Transverse colon (tissue), 4 donors: ENCODE measurements at regions not wholly inside any gene's neighbourhood (a gene's known extent, or its start where the extent isn't known, plus 50 kb on each side); places are given as distances from the start of the nearest gene placed in this dataset.

ENCODE experiments used
- DNase-seq: peaks from one replicate; pipeline ENCODE4 v3.0.0-alpha.2; 2019
- H3K27ac ChIP-seq, 4 donors: fragments of 200-600 bp; sonication (generic); 2 replicates each; pipeline ENCODE4 v1.5.1; 2016 to 2018; ENCODE audit warnings: inconsistent platforms in 4 of 4
- H3K27me3 ChIP-seq: fragments of 200-600 bp; sonication (generic); 2 replicates; pipeline ENCODE4 v1.5.1; 2017; ENCODE audit warnings: inconsistent platforms
- H3K36me3 ChIP-seq, 4 donors: fragments of 200-600 bp; sonication (generic); 2 replicates each; pipeline ENCODE4 v1.5.1; 2017 to 2019; ENCODE audit warnings: inconsistent platforms in 4 of 4
- H3K4me1 ChIP-seq, 4 donors: fragments of 200-600 bp; sonication (generic); 2 replicates each; pipeline ENCODE4 v1.5.1; 2017 to 2020; ENCODE audit warnings: inconsistent platforms in 4 of 4
- H3K4me3 ChIP-seq, 4 donors: fragments of 200-600 bp; sonication (generic); 1 replicate in 1 of 4; 2 replicates in 3 of 4; pipeline versions ENCODE4 v1.5.1 to v1.6.1; 2017 to 2019; ENCODE audit warnings: inconsistent platforms in 4 of 4
- H3K9me3 ChIP-seq, 2 donors: fragments of 200-600 bp; sonication (generic); 2 replicates each; pipeline ENCODE4 v1.5.1; 2017 to 2019; ENCODE audit warnings: inconsistent platforms in 2 of 2
- EP300 ChIP-seq: sonication (generic); formaldehyde crosslinking; IDR thresholded peaks from one replicate; pipeline ENCODE4 v1.6.1; 2017; ENCODE audit warnings: antibody characterized with exemption, low read depth
- POLR2A ChIP-seq: fragments of 450-650 bp; IDR thresholded peaks from one replicate; pipeline ENCODE4 v1.6.1; 2016; ENCODE audit warnings: antibody characterized with exemption, mild to moderate bottlenecking, moderate library complexity
- POLR2AphosphoS5 ChIP-seq, 3 donors: sonication (generic); formaldehyde crosslinking; IDR thresholded peaks; one replicate each; pipeline ENCODE4 v1.6.1; 2016; ENCODE audit warnings: antibody characterized with exemption in 3 of 3
- WGBS, 2 donors: methylation state at CpG; one replicate each; pipeline ENCODE4 v1.1.5; 2018; ENCODE audit warnings: low coverage in 1 of 2; 5-methylcytosine and 5-hydroxymethylcytosine counted together
- in situ Hi-C, 4 donors: fragments of 200-750 bp; cut with MboI; loops; one replicate each; pipeline versions ENCODE4 v1.15.0 to v1.15.1; 2017; ENCODE audit warnings: low sequenced_read_pairs in 3 of 4, low pct_ligation_motif_present in 1 of 4, low pct_unique_long_range_greater_than_20kb in 1 of 4
- intact Hi-C: fragments of 100-400 bp; cut with DNase I; formaldehyde crosslinking; loops from one replicate; pipeline ENCODE4 v1.15.1; 2023; ENCODE audit warnings: low total_unique reads
- TF ChIP-seq, protein P1 (sequence below), 5 experiments: fragments of 200-600 bp in 3 of 5; fragments of 450-650 bp in 2 of 5; sonication (generic) in 3 of 5; IDR thresholded peaks; 1 replicate in 2 of 5; 2 replicates in 3 of 5; pipeline ENCODE4 v1.5.1; 2016 to 2017; ENCODE audit warnings: antibody characterized with exemption in 5 of 5, inconsistent platforms in 3 of 5, mild to moderate bottlenecking in 2 of 5, moderate library complexity in 1 of 5

DNA sequence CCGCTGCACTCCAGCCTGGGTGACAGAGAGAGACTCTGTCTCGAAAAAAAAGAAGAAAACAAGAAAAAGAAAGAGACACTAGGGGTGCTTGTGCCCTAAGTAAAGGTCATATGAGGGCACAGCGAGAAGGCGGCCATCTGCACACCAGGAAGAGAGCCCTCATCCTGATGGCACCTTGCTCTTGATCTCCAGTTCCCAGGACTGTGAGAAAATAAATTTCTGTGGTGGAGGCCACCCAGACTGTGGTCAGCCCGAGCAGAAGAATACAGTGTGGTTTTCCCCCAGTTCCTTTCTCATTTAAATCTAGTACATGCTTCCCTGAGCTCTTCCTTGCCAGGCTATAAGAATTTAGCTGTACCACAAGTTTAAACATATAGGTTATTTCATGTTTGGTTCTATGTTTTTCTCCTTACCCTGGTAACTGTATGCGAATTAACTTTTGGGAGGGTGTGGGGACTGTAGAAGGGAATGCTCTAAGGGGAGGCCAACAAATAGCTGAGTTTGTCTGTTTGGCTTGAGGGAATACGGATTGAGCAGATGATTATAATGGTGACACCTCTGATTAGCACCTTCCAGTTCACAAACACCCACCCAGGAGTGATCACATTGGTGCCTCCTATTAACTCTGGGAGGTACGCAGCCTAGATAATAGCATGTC lies 119.6 kb upstream of the ERRFI1 start:
- Histone ChIP-seq H3K4me3 (no peak overlapping the region), H3K27me3 (no peaks in the 10 kb centered on the region), H3K27ac (no peak overlapping the region), H3K9me3 (no peaks in the 10 kb centered on the region), H3K4me1 (peaks cover 0 to 5% (median 0%) of the 10 kb centered on the region in 4 donors), H3K36me3 (no peaks in the 10 kb centered on the region)
- WGBS, 2 donors: 83 to 94% methylated on average over 7 to 8 of the region's 8 CpGs
- in situ Hi-C loops: no loop called here
- intact Hi-C loops: no loop called here
- DNase-seq: no peak
- TF ChIP-seq EP300: no peak
- TF ChIP-seq POLR2A: no peak
- TF ChIP-seq POLR2AphosphoS5 (IDR thresholded peaks at IDR 0.05): no peak
- TF ChIP-seq, protein P1, sequence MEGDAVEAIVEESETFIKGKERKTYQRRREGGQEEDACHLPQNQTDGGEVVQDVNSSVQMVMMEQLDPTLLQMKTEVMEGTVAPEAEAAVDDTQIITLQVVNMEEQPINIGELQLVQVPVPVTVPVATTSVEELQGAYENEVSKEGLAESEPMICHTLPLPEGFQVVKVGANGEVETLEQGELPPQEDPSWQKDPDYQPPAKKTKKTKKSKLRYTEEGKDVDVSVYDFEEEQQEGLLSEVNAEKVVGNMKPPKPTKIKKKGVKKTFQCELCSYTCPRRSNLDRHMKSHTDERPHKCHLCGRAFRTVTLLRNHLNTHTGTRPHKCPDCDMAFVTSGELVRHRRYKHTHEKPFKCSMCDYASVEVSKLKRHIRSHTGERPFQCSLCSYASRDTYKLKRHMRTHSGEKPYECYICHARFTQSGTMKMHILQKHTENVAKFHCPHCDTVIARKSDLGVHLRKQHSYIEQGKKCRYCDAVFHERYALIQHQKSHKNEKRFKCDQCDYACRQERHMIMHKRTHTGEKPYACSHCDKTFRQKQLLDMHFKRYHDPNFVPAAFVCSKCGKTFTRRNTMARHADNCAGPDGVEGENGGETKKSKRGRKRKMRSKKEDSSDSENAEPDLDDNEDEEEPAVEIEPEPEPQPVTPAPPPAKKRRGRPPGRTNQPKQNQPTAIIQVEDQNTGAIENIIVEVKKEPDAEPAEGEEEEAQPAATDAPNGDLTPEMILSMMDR (IDR thresholded peaks at IDR 0.05): no peak

DNA sequence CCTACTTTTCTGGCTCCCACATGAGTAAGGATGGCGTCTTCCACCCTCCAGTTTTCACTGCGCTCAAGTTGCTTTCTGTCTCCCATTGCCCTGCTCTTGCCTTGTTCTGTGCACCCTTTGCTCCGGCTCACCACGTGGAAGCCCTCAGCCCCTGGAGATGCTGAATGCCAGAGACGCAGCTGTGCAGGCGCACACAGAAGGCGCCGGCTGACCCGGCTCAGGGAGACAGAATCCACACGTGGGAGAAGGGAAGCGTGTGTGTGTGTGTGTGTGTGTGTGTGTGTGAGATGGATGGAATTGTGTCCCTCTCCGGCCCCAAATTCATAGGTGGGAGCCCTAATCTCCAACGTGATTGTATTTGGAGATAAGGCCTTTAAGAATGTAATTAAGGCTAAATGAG lies 118.2 kb upstream of the ERRFI1 start:
- in situ Hi-C loops: no loop called here
- no peaks in the 10 kb centered on the region for H3K36me3 ChIP-seq
- intact Hi-C loops: no loop called here
- no peaks in the 10 kb centered on the region for H3K27me3 ChIP-seq
- no peak overlapping the region for H3K27ac ChIP-seq
- TF ChIP-seq EP300 (no peak), POLR2AphosphoS5 (IDR thresholded peaks at IDR 0.05) (no peak), POLR2A (no peak)
- TF ChIP-seq, protein P1 (IDR thresholded peaks at IDR 0.05): no peak
- H3K9me3 ChIP-seq: no peaks in the 10 kb centered on the region
- WGBS, 2 donors: 80% methylated on average over 13 of the region's 13 CpGs; no CpG with 5 or more reads in 1 of the 2 donors
- peaks cover 0 to 5% (median 0%) of the 10 kb centered on the region in 4 donors for H3K4me1 ChIP-seq
- no peak overlapping the region for H3K4me3 ChIP-seq
- no peak for DNase-seq

DNA sequence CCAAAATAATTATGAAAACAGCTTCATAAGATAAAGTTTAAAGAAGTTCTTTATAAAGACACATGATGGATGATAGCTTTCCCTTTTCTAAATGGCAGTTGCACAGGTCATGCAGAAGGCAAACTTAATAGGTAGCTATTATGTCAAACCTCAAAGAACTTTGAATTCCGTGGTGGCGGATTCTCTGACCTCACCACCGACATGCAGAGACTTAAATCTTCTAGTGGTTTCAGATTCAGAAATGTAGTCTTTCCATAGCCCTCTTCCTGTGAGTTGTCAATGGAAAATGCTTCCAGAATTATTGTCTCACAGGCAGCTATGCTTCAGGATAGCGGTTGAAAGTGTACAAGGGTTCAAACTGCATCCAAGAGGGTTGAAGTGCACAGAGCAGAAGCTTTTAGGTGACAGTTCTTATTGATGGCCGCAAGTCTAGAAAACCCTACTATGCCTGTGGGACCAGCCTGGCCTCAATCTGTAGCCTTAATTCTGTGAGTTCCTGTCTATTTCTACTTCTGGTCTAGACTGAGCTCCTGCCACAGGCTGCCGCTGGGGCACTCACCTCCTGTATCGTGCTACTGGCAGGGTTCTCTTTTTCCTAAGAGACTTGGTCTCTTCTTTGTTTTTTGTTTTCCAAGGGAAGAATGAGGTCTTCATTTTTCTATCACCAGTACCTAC lies 117.0 kb upstream of the ERRFI1 start:
- Histone ChIP-seq H3K27me3 (no peaks in the 10 kb centered on the region), H3K36me3 (no peaks in the 10 kb centered on the region), H3K4me3 (no peak overlapping the region), H3K9me3 (no peaks in the 10 kb centered on the region), H3K27ac (no peak overlapping the region), H3K4me1 (peaks cover 0 to 7% (median 2%) of the 10 kb centered on the region in 4 donors)
- TF ChIP-seq EP300: no peak
- no peak for TF ChIP-seq POLR2A
- TF ChIP-seq POLR2AphosphoS5 (IDR thresholded peaks at IDR 0.05): no peak
- TF ChIP-seq, protein P1 (IDR thresholded peaks at IDR 0.05): no peak
- intact Hi-C loops: no loop called here
- in situ Hi-C loops: no loop called here
- no peak for DNase-seq
- 72 to 84% methylated on average over 3 to 7 of the region's 7 CpGs for WGBS, 2 donors

DNA sequence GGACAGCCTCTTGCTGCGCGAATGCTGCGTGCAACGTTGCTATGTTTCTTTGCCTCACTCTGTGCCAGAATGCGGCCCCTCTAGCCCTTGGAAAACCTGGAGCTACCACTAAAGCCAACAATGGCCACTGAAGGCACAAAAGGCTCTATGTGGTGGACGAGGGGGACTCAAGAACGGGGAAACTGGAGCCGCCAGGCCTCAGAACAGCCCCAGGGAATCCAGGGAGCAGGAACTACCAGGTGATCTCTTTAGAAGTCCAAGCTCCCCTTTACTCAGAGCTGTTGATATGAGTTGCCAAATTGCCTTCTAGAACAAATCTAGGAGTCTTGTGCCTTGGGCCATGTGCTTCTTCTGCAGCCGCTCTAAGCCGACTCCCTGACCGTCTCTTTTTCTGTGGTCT lies 113.8 kb upstream of the ERRFI1 start:
- H3K27me3 ChIP-seq: no peaks in the 10 kb centered on the region
- TF ChIP-seq, protein P1 (IDR thresholded peaks at IDR 0.05): no peak
- no peak for TF ChIP-seq EP300
- TF ChIP-seq POLR2A: no peak
- no peak for TF ChIP-seq POLR2AphosphoS5 (IDR thresholded peaks at IDR 0.05)
- peaks cover 4 to 19% (median 12%) of the 10 kb centered on the region in 4 donors for H3K4me1 ChIP-seq
- no peak overlapping the region for H3K27ac ChIP-seq
- intact Hi-C loops (loop anchor here (5.0 kb wide), 1 partner anchor 113 kb away; the partner anchor contains the start of gene ERRFI1), in situ Hi-C loops (no loop called here)
- 95 to 100% methylated on average over 1 to 11 of the region's 11 CpGs for WGBS, 2 donors
- no peak for DNase-seq
- no peak overlapping the region for H3K4me3 ChIP-seq
- H3K9me3 ChIP-seq: no peaks in the 10 kb centered on the region
- no peaks in the 10 kb centered on the region for H3K36me3 ChIP-seq
